DND-41 (cell line): ENCODE measurements at regions not wholly inside any gene's neighbourhood (a gene's known extent, or its start where the extent isn't known, plus 50 kb on each side); places are given as distances from the start of the nearest gene placed in this dataset.

Experiments
- ATAC-seq: fragments of 200-7000 bp; cut with Tn5 transposase; 3 replicates; pipeline ENCODE4 v1.9.1; 2021; ENCODE audit warnings: low read depth; ENCODE audit not compliant: insufficient read depth
- DNase-seq: peaks from one replicate; pipeline ENCODE4 v3.0.0-alpha.2; 2020
- H2AFZ ChIP-seq: 2 replicates; pipeline ENCODE4 v1.6.0; 2012; ENCODE audit warnings: low read depth, low read length
- H3K27ac ChIP-seq: 2 replicates; pipeline ENCODE4 v1.5.1; 2012; ENCODE audit warnings: low read length, inconsistent platforms
- H3K27me3 ChIP-seq: fragments of 200-600 bp; sonication (generic); 2 replicates; pipeline ENCODE4 v1.6.0; 2012; ENCODE audit warnings: low read length, mild to moderate bottlenecking, inconsistent platforms; ENCODE audit not compliant: insufficient read depth, poor library complexity
- H3K36me3 ChIP-seq: 2 replicates; pipeline ENCODE4 v1.5.1; 2012; ENCODE audit warnings: low read length, inconsistent platforms; ENCODE audit not compliant: insufficient read depth
- H3K4me1 ChIP-seq: 2 replicates; pipeline ENCODE4 v1.5.1; 2012; ENCODE audit warnings: mild to moderate bottlenecking, low read length; ENCODE audit not compliant: insufficient read depth
- H3K4me2 ChIP-seq: 2 replicates; pipeline ENCODE4 v1.6.0; 2012; ENCODE audit warnings: mild to moderate bottlenecking, moderate library complexity, low read length, inconsistent platforms; ENCODE audit not compliant: insufficient read depth
- H3K4me3 ChIP-seq, 2 experiments: fragments of 200-600 bp in 1 of 2; shearing (Covaris generic) in 1 of 2; 2 replicates each; pipeline ENCODE4 v1.5.1; 2012 to 2016; ENCODE audit warnings: inconsistent platforms in 2 of 2, low read length in 2 of 2, mild to moderate bottlenecking in 2 of 2, low read depth in 1 of 2, moderate library complexity in 1 of 2
- H3K79me2 ChIP-seq: 2 replicates; pipeline ENCODE4 v1.6.0; 2012; ENCODE audit warnings: low read length, inconsistent platforms; ENCODE audit not compliant: insufficient read depth
- H3K9ac ChIP-seq: 2 replicates; pipeline ENCODE4 v1.6.0; 2012; ENCODE audit warnings: low read depth, mild to moderate bottlenecking, inconsistent platforms, low read length, moderate library complexity
- H3K9me3 ChIP-seq: 2 replicates; pipeline ENCODE4 v1.5.1; 2012; ENCODE audit warnings: low read length, moderate library complexity, mild to moderate bottlenecking, inconsistent platforms; ENCODE audit not compliant: insufficient read depth, severe bottlenecking
- H4K20me1 ChIP-seq: 2 replicates; pipeline ENCODE4 v1.6.0; 2012; ENCODE audit warnings: low read length; ENCODE audit not compliant: insufficient read depth
- CTCF ChIP-seq: IDR thresholded peaks from 2 replicates; pipeline ENCODE4 v1.5.1; 2012; ENCODE audit warnings: borderline replicate concordance, low read length, moderate library complexity, mild to moderate bottlenecking; ENCODE audit not compliant: poor library complexity, severe bottlenecking; ENCODE audit errors: extremely low read depth
- EZH2 ChIP-seq: IDR thresholded peaks from 3 replicates; pipeline ENCODE4 v1.6.1; 2012; ENCODE audit warnings: borderline replicate concordance, low read depth, mild to moderate bottlenecking, moderate library complexity, low read length, inconsistent platforms; ENCODE audit not compliant: severe bottlenecking

GRCh38 chr4:31968842-31969241 is 1248.7 kb downstream of the PCDH7 start:
- ATAC-seq, result no peak
- TF ChIP-seq EZH2 (no peak), CTCF (no peak)
- DNase-seq, result no peak

GRCh38 chr4:31974490-31975002 is 1254.4 kb downstream of the PCDH7 start:
- Histone ChIP-seq H3K36me3 (no peaks in the 10 kb centered on the region), H3K79me2 (no peaks in the 10 kb centered on the region), H3K4me1 (no peaks in the 10 kb centered on the region), H3K9ac (no peak overlapping the region), H3K27me3 (no peaks in the 10 kb centered on the region), H4K20me1 (no peaks in the 10 kb centered on the region), H2AFZ (no peak overlapping the region), H3K4me3 (no peak overlapping the region), H3K4me2 (no peak overlapping the region), H3K9me3 (no peaks in the 10 kb centered on the region), H3K27ac (no peak overlapping the region)
- TF ChIP-seq CTCF (no peak), EZH2 (no peak)
- ATAC-seq, result no peak
- DNase-seq, result no peak

More at GRCh38 chr4:31968842-31969241, 1248.7 kb downstream of the PCDH7 start:
- H2AFZ ChIP-seq, result no peak overlapping the region
- no peak overlapping the region for H3K4me2 ChIP-seq
- H3K36me3 ChIP-seq, result no peaks in the 10 kb centered on the region
- no peaks in the 10 kb centered on the region for H3K79me2 ChIP-seq
- no peak overlapping the region for H3K4me3 ChIP-seq
- H3K27me3 ChIP-seq, result no peaks in the 10 kb centered on the region
- no peaks in the 10 kb centered on the region for H4K20me1 ChIP-seq
- no peak overlapping the region for H3K9ac ChIP-seq
- H3K27ac ChIP-seq, result no peak overlapping the region
- no peaks in the 10 kb centered on the region for H3K9me3 ChIP-seq
- H3K4me1 ChIP-seq, result no peaks in the 10 kb centered on the region

GRCh38 chr4:31979988-31980387 is 1259.8 kb downstream of the PCDH7 start:
- Histone ChIP-seq H4K20me1 (no peaks in the 10 kb centered on the region), H3K36me3 (no peaks in the 10 kb centered on the region), H3K4me1 (no peaks in the 10 kb centered on the region), H2AFZ (no peak overlapping the region), H3K4me3 (no peak overlapping the region), H3K9ac (no peak overlapping the region), H3K4me2 (no peak overlapping the region), H3K79me2 (no peaks in the 10 kb centered on the region), H3K27me3 (no peaks in the 10 kb centered on the region), H3K9me3 (no peaks in the 10 kb centered on the region), H3K27ac (no peak overlapping the region)
- ATAC-seq, result no peak
- no peak for DNase-seq
- TF ChIP-seq EZH2 (no peak), CTCF (no peak)

GRCh38 chr4:31983246-31983645 is 1263.1 kb downstream of the PCDH7 start:
- Histone ChIP-seq H2AFZ (no peak overlapping the region), H3K4me1 (no peaks in the 10 kb centered on the region), H3K27ac (no peak overlapping the region), H3K4me2 (no peak overlapping the region), H4K20me1 (no peaks in the 10 kb centered on the region), H3K9me3 (no peaks in the 10 kb centered on the region), H3K27me3 (no peaks in the 10 kb centered on the region), H3K9ac (no peak overlapping the region), H3K4me3 (no peak overlapping the region), H3K36me3 (no peaks in the 10 kb centered on the region), H3K79me2 (no peaks in the 10 kb centered on the region)
- DNase-seq (no peak), ATAC-seq (no peak)
- no peak for TF ChIP-seq CTCF
- TF ChIP-seq EZH2, result no peak
